ENCODE measurements at regions not wholly inside any gene's neighbourhood (a gene's known extent, or its start where the extent isn't known, plus 50 kb on each side); places are given as distances from the start of the nearest gene placed in this dataset.

- peak in 1 of 2 experiments; percentile 77; a peak in 1 of 4 replicates for TF ChIP-seq REST (IDR thresholded peaks at IDR 0.05; ENCODE audit: borderline replicate concordance in 1 of 2, low read depth in 1 of 2, low read length in 2 of 2)
- TF ChIP-seq ZNF605 (CRISPR knock-in tag; IDR thresholded peaks at IDR 0.05) = no peak
- peak; percentile 32; the same call in 1 of the 2 replicates for TF ChIP-seq TBX2 (CRISPR knock-in tag; IDR thresholded peaks at IDR 0.05; ENCODE audit: borderline replicate concordance)
- TF ChIP-seq, protein P1, sequence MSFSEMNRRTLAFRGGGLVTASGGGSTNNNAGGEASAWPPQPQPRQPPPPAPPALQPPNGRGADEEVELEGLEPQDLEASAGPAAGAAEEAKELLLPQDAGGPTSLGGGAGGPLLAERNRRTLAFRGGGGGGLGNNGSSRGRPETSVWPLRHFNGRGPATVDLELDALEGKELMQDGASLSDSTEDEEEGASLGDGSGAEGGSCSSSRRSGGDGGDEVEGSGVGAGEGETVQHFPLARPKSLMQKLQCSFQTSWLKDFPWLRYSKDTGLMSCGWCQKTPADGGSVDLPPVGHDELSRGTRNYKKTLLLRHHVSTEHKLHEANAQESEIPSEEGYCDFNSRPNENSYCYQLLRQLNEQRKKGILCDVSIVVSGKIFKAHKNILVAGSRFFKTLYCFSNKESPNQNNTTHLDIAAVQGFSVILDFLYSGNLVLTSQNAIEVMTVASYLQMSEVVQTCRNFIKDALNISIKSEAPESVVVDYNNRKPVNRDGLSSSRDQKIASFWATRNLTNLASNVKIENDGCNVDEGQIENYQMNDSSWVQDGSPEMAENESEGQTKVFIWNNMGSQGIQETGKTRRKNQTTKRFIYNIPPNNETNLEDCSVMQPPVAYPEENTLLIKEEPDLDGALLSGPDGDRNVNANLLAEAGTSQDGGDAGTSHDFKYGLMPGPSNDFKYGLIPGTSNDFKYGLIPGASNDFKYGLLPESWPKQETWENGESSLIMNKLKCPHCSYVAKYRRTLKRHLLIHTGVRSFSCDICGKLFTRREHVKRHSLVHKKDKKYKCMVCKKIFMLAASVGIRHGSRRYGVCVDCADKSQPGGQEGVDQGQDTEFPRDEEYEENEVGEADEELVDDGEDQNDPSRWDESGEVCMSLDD (CRISPR knock-in tag; IDR thresholded peaks at IDR 0.05; ENCODE audit: borderline replicate concordance) = no peak
- TF ChIP-seq, protein P2, sequence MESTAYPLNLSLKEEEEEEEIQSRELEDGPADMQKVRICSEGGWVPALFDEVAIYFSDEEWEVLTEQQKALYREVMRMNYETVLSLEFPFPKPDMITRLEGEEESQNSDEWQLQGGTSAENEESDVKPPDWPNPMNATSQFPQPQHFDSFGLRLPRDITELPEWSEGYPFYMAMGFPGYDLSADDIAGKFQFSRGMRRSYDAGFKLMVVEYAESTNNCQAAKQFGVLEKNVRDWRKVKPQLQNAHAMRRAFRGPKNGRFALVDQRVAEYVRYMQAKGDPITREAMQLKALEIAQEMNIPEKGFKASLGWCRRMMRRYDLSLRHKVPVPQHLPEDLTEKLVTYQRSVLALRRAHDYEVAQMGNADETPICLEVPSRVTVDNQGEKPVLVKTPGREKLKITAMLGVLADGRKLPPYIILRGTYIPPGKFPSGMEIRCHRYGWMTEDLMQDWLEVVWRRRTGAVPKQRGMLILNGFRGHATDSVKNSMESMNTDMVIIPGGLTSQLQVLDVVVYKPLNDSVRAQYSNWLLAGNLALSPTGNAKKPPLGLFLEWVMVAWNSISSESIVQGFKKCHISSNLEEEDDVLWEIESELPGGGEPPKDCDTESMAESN (CRISPR knock-in tag; conservative IDR thresholded peaks at IDR 0.05) = no peak
- TF ChIP-seq, protein P3, sequence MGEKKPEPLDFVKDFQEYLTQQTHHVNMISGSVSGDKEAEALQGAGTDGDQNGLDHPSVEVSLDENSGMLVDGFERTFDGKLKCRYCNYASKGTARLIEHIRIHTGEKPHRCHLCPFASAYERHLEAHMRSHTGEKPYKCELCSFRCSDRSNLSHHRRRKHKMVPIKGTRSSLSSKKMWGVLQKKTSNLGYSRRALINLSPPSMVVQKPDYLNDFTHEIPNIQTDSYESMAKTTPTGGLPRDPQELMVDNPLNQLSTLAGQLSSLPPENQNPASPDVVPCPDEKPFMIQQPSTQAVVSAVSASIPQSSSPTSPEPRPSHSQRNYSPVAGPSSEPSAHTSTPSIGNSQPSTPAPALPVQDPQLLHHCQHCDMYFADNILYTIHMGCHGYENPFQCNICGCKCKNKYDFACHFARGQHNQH (CRISPR knock-in tag; IDR thresholded peaks at IDR 0.05) = peak; percentile 65; the same call in 1 of the 2 replicates
- TF ChIP-seq MTERF4 (CRISPR knock-in tag; IDR thresholded peaks at IDR 0.05) = no peak
- TF ChIP-seq ZKSCAN1 (IDR thresholded peaks at IDR 0.05; ENCODE audit: low read length) = no peak
- TF ChIP-seq ISX (CRISPR knock-in tag; conservative IDR thresholded peaks at IDR 0.05) = no peak
- TF ChIP-seq PAXIP1 (CRISPR knock-in tag; conservative IDR thresholded peaks at IDR 0.05) = peak; percentile 100
- no peak for TF ChIP-seq ZNF10 (CRISPR knock-in tag; IDR thresholded peaks at IDR 0.05; ENCODE audit: borderline replicate concordance, low read depth)
- no peak for TF ChIP-seq RBM22 (optimal IDR thresholded peaks at IDR 0.05; ENCODE audit: low read length)
Observed at GRCh38 chr6:74534465-74535211, 671.2 kb downstream of the COL12A1 start (continued).

Measured in HepG2 (cell line).